ENCODE measurements at regions not wholly inside any gene's neighbourhood (a gene's known extent, or its start where the extent isn't known, plus 50 kb on each side); places are given as distances from the start of the nearest gene placed in this dataset.

DNA sequence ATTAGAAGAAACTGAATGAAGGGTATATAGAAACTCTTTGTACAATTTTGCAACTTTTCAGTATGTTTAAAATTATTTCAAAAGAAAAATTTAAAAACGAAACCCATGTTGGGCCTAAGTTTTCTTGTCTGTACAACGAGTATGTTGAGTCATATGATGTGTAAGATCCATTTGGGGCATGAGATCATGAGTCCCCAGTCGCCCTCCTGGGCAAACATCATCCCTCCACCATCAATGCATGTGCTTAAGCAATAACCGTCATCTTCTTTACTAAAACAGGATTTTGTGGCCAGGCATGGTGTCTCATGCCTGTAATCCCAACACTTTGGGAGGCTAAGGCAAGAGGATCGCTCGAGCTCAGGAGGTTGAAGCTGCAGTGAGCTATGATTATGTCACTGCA lies 54.2 kb upstream of the CDCA7L start:
- H3K4me2 ChIP-seq (ENCODE audit: low read length) = no peak overlapping the region
- H3K9ac ChIP-seq (ENCODE audit: low read length) = no peak overlapping the region
- intact Hi-C loops (cut with micrococcal nuclease) = loop anchor here (2.0 kb wide), 2 partner anchors 233 to 737 kb away; no protein-coding TSS in a partner anchor
- no TSS peak for BruUV-seq (replicated peaks)
- ChIA-PET RAD21 (ENCODE audit: low non-redundant PET in 1 of 2, low total read pairs in 2 of 2, uncharacterized antibody in 2 of 2, unreplicated experiment in 2 of 2) (no interaction called here), CTCF (no interaction called here), POLR2A (interaction anchor here (0.7 kb wide), 1 partner anchor 731 kb away, joined by 4 read pairs; no protein-coding TSS in a partner anchor)
- ATAC-seq (no peak), DNase-seq (ENCODE audit: low read depth, low spot score) (no peak)
- H3K36me3 ChIP-seq (ENCODE audit: control insufficient read depth in 1 of 2, insufficient read depth in 2 of 2, low read length in 2 of 2) = no peaks in the 10 kb centered on the region
- no peaks in the 10 kb centered on the region for H3K9me3 ChIP-seq (ENCODE audit: control insufficient read depth in 1 of 2, insufficient read depth in 1 of 2, low read depth in 1 of 2, low read length in 2 of 2)
- TF ChIP-seq SIN3A (IDR thresholded peaks at IDR 0.05; ENCODE audit: low read depth) = no peak
- H4K20me1 ChIP-seq (ENCODE audit: insufficient read depth) = no peaks in the 10 kb centered on the region
- H3K79me2 ChIP-seq (ENCODE audit: insufficient read depth, low read length) = no peaks in the 10 kb centered on the region
- no peak overlapping the region for H3K4me3 ChIP-seq (replicated peaks in 1 of 2; ENCODE audit: low read depth in 1 of 2, low read length in 2 of 2)
- H2AFZ ChIP-seq (ENCODE audit: low read depth, low read length, poor library complexity, severe bottlenecking) = no peak overlapping the region
- H3K27me3 ChIP-seq (ENCODE audit: insufficient read depth, low read length) = no peaks in the 10 kb centered on the region
- H3K27ac ChIP-seq (ENCODE audit: low read depth, low read length) = no peak overlapping the region
- H3K4me1 ChIP-seq (ENCODE audit: control insufficient read depth in 1 of 2, insufficient read depth in 2 of 2, low read length in 2 of 2) = 0 out of 4 replicates have a peak, but pooled peaks cover 0 to 3% of the 10 kb centered on the region in 2 experiments
- no peaks in the 10 kb centered on the region for H3K9me2 ChIP-seq (ENCODE audit: insufficient read depth)

DNA sequence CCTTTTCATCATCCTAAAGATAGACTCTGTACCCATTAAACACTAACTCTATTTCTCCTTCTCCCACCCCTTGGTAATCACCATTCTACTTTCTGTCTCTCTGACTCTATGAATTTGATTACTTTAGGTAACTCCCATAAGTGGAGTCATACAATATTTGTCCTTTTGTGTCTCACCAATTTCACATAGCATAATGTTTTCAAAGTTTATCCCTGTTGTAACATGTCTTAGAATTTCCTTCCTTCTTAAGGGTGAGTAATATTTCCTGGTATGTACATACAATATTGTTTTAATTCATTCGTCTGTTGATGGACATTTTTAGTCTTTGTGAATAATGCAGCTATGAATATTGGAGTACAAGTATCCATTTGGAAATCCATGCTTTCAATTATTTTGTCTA lies 50.9 kb upstream of the CDCA7L start:
- Histone ChIP-seq H3K27me3 (ENCODE audit: insufficient read depth, low read length) (no peaks in the 10 kb centered on the region), H3K4me3 (replicated peaks in 1 of 2; ENCODE audit: low read depth in 1 of 2, low read length in 2 of 2) (no peak overlapping the region), H4K20me1 (ENCODE audit: insufficient read depth) (no peaks in the 10 kb centered on the region), H3K4me2 (ENCODE audit: low read length) (no peak overlapping the region), H3K4me1 (ENCODE audit: control insufficient read depth in 1 of 2, insufficient read depth in 2 of 2, low read length in 2 of 2) (0 out of 4 replicates have a peak, but pooled peaks cover 0 to 3% of the 10 kb centered on the region in 2 experiments), H3K79me2 (ENCODE audit: insufficient read depth, low read length) (no peaks in the 10 kb centered on the region), H3K9me3 (ENCODE audit: control insufficient read depth in 1 of 2, insufficient read depth in 1 of 2, low read depth in 1 of 2, low read length in 2 of 2) (no peaks in the 10 kb centered on the region), H3K27ac (ENCODE audit: low read depth, low read length) (no peak overlapping the region), H3K36me3 (ENCODE audit: control insufficient read depth in 1 of 2, insufficient read depth in 2 of 2, low read length in 2 of 2) (no peaks in the 10 kb centered on the region), H3K9ac (ENCODE audit: low read length) (no peak overlapping the region), H3K9me2 (ENCODE audit: insufficient read depth) (no peaks in the 10 kb centered on the region), H2AFZ (ENCODE audit: low read depth, low read length, poor library complexity, severe bottlenecking) (no peak overlapping the region)
- RAD21 ChIA-PET (ENCODE audit: low non-redundant PET in 1 of 2, low total read pairs in 2 of 2, uncharacterized antibody in 2 of 2, unreplicated experiment in 2 of 2) = no interaction called here
- POLR2A ChIA-PET = no interaction called here
- intact Hi-C loops (cut with micrococcal nuclease) = no loop called here
- BruUV-seq (replicated peaks) = no TSS peak
- no peak for TF ChIP-seq RAD21 (IDR thresholded peaks at IDR 0.05; ENCODE audit: low read depth)
- no peak for TF ChIP-seq SP1 (IDR thresholded peaks at IDR 0.05; ENCODE audit: low read depth)
- no peak for TF ChIP-seq ZNF274 (IDR thresholded peaks at IDR 0.05; ENCODE audit: low read depth, low read length)
- no peak for TF ChIP-seq POLR2AphosphoS5 (IDR thresholded peaks at IDR 0.05; ENCODE audit: low read depth, low read length)
- no peak for TF ChIP-seq TCF7L2 (IDR thresholded peaks at IDR 0.05; ENCODE audit: borderline replicate concordance, extremely low read depth, insufficient read depth, insufficient read length)
- TF ChIP-seq CEBPB (IDR thresholded peaks at IDR 0.05; ENCODE audit: low read depth) = no peak
- TF ChIP-seq YY1 (IDR thresholded peaks at IDR 0.05; ENCODE audit: extremely low read depth, insufficient replicate concordance, low read depth, low read length) = no peak
- TF ChIP-seq SIN3A (IDR thresholded peaks at IDR 0.05; ENCODE audit: low read depth) = no peak
- no peak for TF ChIP-seq ATF3 (IDR thresholded peaks at IDR 0.05)
- no peak for TF ChIP-seq ZBTB33 (IDR thresholded peaks at IDR 0.05; ENCODE audit: extremely low read depth, insufficient replicate concordance, low read length)
- TF ChIP-seq JUND (IDR thresholded peaks at IDR 0.05) = no peak
- TF ChIP-seq CTCF (IDR thresholded peaks at IDR 0.05 in 2 of 3, conservative IDR thresholded peaks at IDR 0.05 in 1 of 3; ENCODE audit: borderline replicate concordance in 1 of 3, insufficient read depth in 1 of 3, low read depth in 2 of 3, low read length in 2 of 3) = no peak
- no peak for TF ChIP-seq FOSL1 (IDR thresholded peaks at IDR 0.05; ENCODE audit: low read depth)
- TF ChIP-seq, protein P1, sequence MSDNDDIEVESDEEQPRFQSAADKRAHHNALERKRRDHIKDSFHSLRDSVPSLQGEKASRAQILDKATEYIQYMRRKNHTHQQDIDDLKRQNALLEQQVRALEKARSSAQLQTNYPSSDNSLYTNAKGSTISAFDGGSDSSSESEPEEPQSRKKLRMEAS (IDR thresholded peaks at IDR 0.05) = no peak
- TF ChIP-seq ELF1 (IDR thresholded peaks at IDR 0.05; ENCODE audit: borderline replicate concordance, low read depth) = no peak
- ATAC-seq (no peak), DNase-seq (ENCODE audit: low read depth, low spot score) (no peak)
- CTCF ChIA-PET = no interaction called here

Data from HCT116 (cell line).